HG03378 (cell line): ENCODE measurements at regions not wholly inside any gene's neighbourhood (a gene's known extent, or its start where the extent isn't known, plus 50 kb on each side); places are given as distances from the start of the nearest gene placed in this dataset.

ENCODE experiments used
- ATAC-seq: cut with Tn5 transposase; IDR thresholded peaks from one replicate; pipeline ENCODE4 v1.9.1; 2021; ENCODE audit warnings: mild to moderate bottlenecking, moderate library complexity; ENCODE audit not compliant: unreplicated experiment

DNA sequence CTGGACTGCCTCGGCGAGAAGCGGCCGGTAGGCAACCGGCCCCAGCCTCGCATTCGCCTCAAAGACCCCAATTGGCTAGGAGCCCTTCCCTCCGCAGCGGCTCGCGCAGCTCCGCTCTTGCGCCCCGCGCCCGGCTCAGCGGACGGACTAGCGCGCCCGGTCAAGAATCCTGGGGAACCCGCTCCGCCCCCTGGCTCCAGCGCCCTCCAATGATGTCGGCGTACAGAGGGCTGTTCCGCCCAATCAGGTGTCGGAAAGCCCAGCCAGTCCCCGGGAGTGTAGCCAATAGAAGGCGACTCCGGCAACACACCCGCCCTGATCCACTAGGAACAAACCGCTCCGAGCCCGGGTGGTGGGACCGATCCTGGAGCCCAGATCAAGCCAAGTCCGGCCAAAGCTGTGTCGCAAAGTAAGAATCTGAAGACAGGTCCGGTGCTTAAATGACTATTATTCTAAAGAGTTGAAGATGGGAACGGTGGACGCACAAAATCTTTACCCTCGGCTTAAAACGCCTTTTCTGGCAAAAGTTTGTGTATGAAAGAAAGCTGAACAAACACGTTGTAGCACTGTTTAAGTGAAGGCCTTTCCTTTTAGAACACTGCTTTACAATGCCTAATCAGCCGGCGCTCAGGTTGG is 132.2 kb downstream of the OGFRL1 start:
- ATAC-seq, result peak; percentile 93

- no peak for ATAC-seq
These were observed 133.0 kb downstream of the OGFRL1 start for GRCh38 chr6:71421611-71422010.

- no peak for ATAC-seq
These were observed 141.4 kb downstream of the OGFRL1 start for GRCh38 chr6:71430018-71430417.

DNA sequence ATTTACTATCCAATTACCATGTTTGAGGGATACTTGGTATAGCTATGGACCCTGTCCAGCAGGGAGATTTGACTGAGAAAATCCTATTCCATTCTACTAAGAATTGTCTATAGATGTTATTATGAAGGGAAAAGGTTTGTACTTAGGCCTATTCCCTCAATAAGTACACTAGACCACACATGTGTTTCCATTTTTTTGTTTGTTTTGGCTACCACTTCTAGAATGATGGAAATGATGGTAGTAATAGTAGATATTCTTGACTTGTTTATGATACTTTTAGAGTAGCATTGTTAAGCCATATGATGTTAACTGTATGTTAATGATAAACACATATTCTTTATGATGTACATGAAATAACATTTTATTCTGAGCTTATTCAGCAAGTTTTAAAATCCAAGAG is 144.8 kb downstream of the OGFRL1 start:
- no peak for ATAC-seq

DNA sequence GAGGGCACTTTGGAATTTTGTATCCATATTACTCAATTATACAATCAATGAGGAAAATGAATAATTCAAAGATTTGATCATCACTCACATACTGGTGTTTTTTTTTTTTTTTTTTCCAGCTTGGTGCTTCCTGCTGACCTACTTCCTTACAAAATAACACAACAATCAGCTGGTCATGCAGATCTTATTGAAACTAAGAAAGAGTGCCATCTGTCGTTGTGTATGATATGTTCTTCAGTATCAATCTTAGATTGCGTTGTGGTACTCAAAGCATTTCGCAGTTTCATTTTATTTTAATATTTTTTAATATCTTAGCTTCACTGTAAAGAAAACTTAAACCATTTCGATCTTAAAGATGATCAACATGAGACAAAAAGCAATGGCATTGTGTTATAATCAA is 155.6 kb downstream of the OGFRL1 start:
- no peak for ATAC-seq

DNA sequence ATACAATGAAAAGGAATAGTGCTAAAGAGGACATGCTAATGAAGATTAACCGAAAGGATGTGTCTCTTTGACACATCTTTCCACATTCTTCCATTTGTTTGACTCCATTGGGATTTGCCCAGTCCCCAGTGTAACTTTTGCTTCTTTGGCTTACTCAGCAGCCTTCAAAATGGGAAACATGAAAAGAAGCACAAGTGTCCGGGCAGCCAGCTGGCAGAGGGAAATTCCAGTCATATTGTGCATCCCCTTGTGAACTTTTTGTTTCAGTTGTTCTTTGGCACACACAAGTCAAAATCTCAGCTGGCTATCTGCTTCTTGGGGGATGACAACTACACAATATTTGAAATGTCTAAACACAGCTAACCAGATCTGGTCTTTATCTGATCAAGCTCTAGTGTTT is 157.4 kb downstream of the OGFRL1 start:
- peak; percentile 54 for ATAC-seq

DNA sequence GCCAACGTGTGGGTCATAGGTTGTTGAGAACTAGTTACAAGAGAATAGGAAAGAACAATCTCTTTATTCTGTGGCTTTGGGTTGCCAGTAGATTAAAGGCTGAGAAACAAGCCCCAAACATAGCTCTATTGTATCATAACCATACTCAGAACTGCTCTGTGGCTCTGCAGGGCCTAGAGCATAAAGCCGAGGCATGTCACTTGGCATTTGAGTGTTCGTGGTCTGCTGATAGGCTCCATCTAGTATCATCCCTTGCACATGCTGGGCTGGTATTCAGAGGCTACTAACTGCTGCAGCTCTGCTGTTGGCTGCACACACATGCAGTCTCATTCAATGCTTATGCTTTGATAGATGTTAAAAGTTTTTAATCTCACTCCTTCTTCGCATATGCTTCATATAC is 157.9 kb downstream of the OGFRL1 start:
- ATAC-seq, result peak; percentile 43

DNA sequence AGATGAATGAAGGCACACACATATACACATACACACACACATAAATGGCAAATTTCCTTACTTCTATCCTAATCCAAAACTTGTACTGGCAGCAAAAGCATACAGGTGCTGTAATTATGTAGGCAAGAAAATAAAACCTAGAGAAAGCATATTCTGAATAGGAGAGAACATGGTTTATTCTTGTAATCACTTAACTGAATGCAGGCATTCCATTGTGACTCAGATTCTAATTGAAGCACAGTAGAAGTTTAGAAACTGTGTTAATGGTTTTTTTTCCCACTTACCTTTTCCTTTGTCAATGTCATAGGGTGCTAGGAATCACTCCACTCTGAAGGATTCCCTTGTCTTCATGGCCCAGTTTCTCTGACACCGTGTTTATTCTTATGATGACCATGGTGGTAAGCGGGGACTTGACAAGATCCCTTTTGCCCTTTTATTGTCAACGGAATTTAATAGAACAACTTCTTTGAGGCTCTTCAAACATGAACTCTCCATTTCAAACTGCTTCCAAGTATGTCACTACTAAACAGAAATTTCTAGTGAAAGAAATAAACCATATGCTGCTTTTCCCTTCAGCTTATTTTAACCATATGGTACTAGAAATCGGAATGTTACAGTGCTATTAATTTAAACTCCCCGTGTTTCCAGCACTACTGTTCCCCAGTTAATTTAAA is 164.2 kb downstream of the OGFRL1 start:
- ATAC-seq, result no peak

- no peak for ATAC-seq
These were observed 164.7 kb downstream of the OGFRL1 start for GRCh38 chr6:71453371-71453706.

- ATAC-seq, result no peak
These were observed 165.4 kb downstream of the OGFRL1 start for GRCh38 chr6:71454056-71454455.

- no peak for ATAC-seq
These were observed 169.3 kb downstream of the OGFRL1 start for GRCh38 chr6:71457929-71458328.

DNA sequence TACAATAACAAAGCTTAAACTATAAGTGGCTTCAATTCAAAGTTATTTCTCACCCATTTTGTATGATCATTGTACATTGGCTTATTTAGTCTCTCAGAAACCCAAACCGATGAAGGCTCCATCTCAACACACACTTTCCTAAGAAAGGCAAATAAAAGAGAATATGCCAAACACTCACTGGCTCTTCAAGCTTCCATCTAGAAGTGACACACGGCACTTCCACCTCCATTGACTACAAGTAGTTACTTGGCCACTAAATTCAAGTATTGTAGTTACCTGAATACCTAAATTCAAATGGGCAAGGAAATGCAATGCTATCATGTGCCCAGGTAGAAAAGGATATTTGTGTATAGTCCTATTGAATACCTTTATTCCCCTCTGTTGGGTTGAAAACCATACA is 170.6 kb downstream of the OGFRL1 start:
- no peak for ATAC-seq

- ATAC-seq, result no peak
These were observed 172.3 kb downstream of the OGFRL1 start for GRCh38 chr6:71460933-71461332.

GRCh38 chr6:71463061-71463460 is 174.4 kb downstream of the OGFRL1 start:
- no peak for ATAC-seq

GRCh38 chr6:71465096-71465495 is 176.5 kb downstream of the OGFRL1 start:
- ATAC-seq, result no peak

DNA sequence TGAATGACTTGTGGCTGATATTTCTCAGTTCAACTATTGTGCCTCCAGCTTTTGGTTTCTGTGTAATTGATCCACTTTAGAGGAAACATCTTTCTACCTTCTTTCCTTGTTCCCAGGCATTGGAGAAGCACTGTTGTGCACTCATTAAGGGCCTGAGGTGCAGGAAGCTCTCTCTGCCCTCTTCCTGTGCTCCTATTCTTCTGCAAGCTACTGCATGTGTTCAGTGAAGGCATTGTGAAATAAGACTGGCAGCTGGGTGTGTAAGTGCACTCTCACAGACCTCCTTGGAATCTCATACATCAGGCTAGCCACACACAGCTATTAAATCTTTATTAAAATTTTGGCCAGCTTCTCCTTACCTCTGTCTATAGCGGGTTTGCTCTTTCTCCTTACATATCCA is 177.8 kb downstream of the OGFRL1 start:
- no peak for ATAC-seq

- ATAC-seq, result no peak
These were observed 179.4 kb downstream of the OGFRL1 start for GRCh38 chr6:71468038-71468437.

DNA sequence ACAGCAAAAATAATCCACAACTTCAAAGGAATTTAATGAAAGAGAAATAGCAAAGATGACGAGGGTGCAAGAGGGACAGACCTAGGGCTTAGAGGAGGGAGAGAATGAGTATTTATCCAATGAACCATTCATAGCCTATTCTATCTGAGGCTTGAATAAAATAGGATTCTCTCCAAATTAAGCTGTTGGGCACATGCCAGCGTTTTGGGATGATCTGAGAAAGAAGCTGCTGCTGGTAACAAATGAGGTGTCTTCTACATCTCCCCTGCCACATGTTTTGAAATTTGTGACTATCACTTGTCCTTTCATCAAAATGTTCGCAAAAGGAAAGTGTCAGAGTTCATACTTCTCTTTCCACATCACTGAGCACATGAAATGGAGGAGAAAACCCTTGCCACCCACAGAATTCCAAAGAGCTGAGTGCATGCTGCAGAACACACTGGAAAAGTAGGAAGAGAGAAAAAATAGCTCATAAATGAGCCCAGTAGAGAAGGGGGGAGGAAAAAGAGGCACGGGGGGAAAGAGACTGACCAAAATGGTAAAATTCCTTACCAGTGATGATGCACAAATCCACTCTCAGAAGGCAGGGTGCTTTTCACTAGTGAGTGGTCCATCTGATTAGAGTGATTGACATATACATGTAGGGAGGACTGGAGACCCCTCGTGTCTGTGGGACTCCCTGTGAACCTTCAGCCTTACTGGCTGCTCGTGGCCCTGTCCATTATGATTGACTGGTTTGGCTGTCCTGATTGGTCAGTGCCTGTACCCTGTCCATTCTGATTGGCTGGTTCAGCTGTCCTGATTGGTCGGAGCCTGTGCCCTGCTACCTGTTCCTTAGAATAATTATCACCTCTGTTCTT is 180.5 kb downstream of the OGFRL1 start:
- ATAC-seq, result no peak

DNA sequence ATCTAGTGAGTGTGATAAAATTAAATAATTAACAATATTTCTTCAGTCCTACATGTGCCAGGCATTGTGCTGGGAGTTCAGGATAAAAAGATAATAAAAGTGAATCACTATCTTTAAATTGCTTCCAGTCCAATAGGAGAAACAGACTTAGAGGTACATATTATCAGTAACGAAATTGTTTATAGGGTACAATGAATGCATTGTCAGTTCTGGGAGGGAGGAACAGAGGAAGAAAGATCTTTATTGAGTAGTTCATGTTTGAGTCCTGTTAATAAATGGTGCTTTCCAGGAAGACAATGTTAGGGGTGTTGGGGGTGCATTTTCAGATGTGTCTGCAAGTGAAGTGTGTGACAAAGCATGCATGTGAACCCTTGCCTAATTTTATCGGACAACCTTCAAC is 183.1 kb downstream of the OGFRL1 start:
- no peak for ATAC-seq

DNA sequence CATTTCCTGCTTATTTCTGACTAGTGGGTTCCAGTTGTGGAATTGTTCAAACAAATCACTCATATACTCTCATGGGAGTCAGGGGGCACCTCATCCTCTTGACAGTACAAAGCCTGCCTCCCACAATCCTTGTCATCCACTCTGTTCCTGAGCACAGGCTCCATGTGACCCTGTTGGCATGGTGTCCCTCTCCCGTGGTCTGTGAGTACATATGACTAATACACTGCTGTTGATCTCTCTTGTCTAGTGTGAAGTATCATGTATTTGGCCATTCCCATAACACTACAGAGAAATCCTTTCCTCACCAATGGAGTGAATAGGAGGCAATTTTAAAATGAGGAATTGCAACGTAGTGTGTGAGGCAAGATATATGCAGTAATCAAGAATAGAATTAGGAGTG is 185.3 kb downstream of the OGFRL1 start:
- ATAC-seq, result no peak

- ATAC-seq, result no peak
These were observed 186.3 kb downstream of the OGFRL1 start for GRCh38 chr6:71474942-71475341.

GRCh38 chr6:71476371-71476770 is 187.8 kb downstream of the OGFRL1 start:
- no peak for ATAC-seq
